Lower leg skin (tissue), 4 donors: ENCODE measurements at regions not wholly inside any gene's neighbourhood (a gene's known extent, or its start where the extent isn't known, plus 50 kb on each side); places are given as distances from the start of the nearest gene placed in this dataset.

Experiments used
- DNase-seq, 2 donors: peaks; one replicate each; pipeline ENCODE4 v3.0.0-alpha.2; 2019; ENCODE audit warnings: low spot score in 2 of 2
- H3K4me3 ChIP-seq: fragments of 200-600 bp; sonication (generic); 2 replicates; pipeline ENCODE4 v1.5.1; 2017; ENCODE audit warnings: mild to moderate bottlenecking, low read depth; ENCODE audit not compliant: poor library complexity, severe bottlenecking
- POLR2A ChIP-seq, 2 donors: fragments of 450-650 bp; IDR thresholded peaks; one replicate each; pipeline ENCODE4 v1.6.1; 2016 to 2017; ENCODE audit warnings: antibody characterized with exemption in 2 of 2, mild to moderate bottlenecking in 1 of 2, moderate library complexity in 1 of 2
- WGBS, 2 donors: methylation state at CpG; one replicate each; pipeline ENCODE4 v1.1.5; 2018; 5-methylcytosine and 5-hydroxymethylcytosine counted together
- intact Hi-C: fragments of 100-400 bp; cut with DNase I; formaldehyde crosslinking; loops from one replicate; pipeline ENCODE4 v1.15.0; 2023; ENCODE audit warnings: low total_unique reads
- TF ChIP-seq, protein P1 (sequence below), 3 donors: fragments of 450-650 bp; IDR thresholded peaks; one replicate each; pipeline ENCODE4 v1.5.1; 2016; ENCODE audit warnings: antibody characterized with exemption in 3 of 3, mild to moderate bottlenecking in 3 of 3, moderate library complexity in 2 of 3

GRCh38 chr13:73729046-73729445 is 405.2 kb downstream of the KLF12 start:
- WGBS, 2 donors = 92 to 94% methylated on average over 1 of the region's 1 CpG
- DNase-seq = no peak
- TF ChIP-seq POLR2A (IDR thresholded peaks at IDR 0.05) = no peak
- TF ChIP-seq, protein P1, sequence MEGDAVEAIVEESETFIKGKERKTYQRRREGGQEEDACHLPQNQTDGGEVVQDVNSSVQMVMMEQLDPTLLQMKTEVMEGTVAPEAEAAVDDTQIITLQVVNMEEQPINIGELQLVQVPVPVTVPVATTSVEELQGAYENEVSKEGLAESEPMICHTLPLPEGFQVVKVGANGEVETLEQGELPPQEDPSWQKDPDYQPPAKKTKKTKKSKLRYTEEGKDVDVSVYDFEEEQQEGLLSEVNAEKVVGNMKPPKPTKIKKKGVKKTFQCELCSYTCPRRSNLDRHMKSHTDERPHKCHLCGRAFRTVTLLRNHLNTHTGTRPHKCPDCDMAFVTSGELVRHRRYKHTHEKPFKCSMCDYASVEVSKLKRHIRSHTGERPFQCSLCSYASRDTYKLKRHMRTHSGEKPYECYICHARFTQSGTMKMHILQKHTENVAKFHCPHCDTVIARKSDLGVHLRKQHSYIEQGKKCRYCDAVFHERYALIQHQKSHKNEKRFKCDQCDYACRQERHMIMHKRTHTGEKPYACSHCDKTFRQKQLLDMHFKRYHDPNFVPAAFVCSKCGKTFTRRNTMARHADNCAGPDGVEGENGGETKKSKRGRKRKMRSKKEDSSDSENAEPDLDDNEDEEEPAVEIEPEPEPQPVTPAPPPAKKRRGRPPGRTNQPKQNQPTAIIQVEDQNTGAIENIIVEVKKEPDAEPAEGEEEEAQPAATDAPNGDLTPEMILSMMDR (IDR thresholded peaks at IDR 0.05) = no peak
- intact Hi-C loops = no loop called here
- no peak overlapping the region for H3K4me3 ChIP-seq

- intact Hi-C loops = no loop called here
- DNase-seq = no peak
- TF ChIP-seq, protein P1 (IDR thresholded peaks at IDR 0.05) = no peak
- no peak overlapping the region for H3K4me3 ChIP-seq
- WGBS, 2 donors = 31 to 52% methylated on average over 1 of the region's 1 CpG
Observed at GRCh38 chr13:73722120-73722519, 412.1 kb downstream of the KLF12 start.

- 97 to 98% methylated on average over 4 of the region's 4 CpGs for WGBS, 2 donors
- TF ChIP-seq, protein P1 (IDR thresholded peaks at IDR 0.05) = no peak
- no peak for TF ChIP-seq POLR2A (IDR thresholded peaks at IDR 0.05)
- intact Hi-C loops = no loop called here
- DNase-seq = no peak
- H3K4me3 ChIP-seq = no peak overlapping the region
Observed at GRCh38 chr13:73721571-73721970, 412.6 kb downstream of the KLF12 start.

GRCh38 chr13:73720216-73720840 is 413.9 kb downstream of the KLF12 start:
- intact Hi-C loops = no loop called here
- no peak overlapping the region for H3K4me3 ChIP-seq
- no peak for TF ChIP-seq POLR2A (IDR thresholded peaks at IDR 0.05)
- TF ChIP-seq, protein P1 (IDR thresholded peaks at IDR 0.05) = no peak
- 86 to 88% methylated on average over 5 of the region's 5 CpGs for WGBS, 2 donors
- no peak for DNase-seq

- no peak overlapping the region for H3K4me3 ChIP-seq
- intact Hi-C loops = loop anchor here (10.0 kb wide), 2 partner anchors 653 to 923 kb away; no protein-coding TSS in a partner anchor
- WGBS, 2 donors = 90 to 96% methylated on average over 6 of the region's 6 CpGs
- no peak for DNase-seq
- TF ChIP-seq, protein P1 (IDR thresholded peaks at IDR 0.05) = no peak
- no peak for TF ChIP-seq POLR2A (IDR thresholded peaks at IDR 0.05)
Observed at GRCh38 chr13:73718246-73718645, 416.0 kb downstream of the KLF12 start.

- H3K4me3 ChIP-seq = no peak overlapping the region
- WGBS, 2 donors = 68% methylated on average over 2 of the region's 2 CpGs
- DNase-seq = no peak
- no peak for TF ChIP-seq POLR2A (IDR thresholded peaks at IDR 0.05)
- intact Hi-C loops = loop anchor here (10.0 kb wide), 2 partner anchors 653 to 923 kb away; no protein-coding TSS in a partner anchor
Observed at GRCh38 chr13:73717632-73718031, 416.6 kb downstream of the KLF12 start.
